ENCODE measurements at regions not wholly inside any gene's neighbourhood (a gene's known extent, or its start where the extent isn't known, plus 50 kb on each side); places are given as distances from the start of the nearest gene placed in this dataset.

DNA sequence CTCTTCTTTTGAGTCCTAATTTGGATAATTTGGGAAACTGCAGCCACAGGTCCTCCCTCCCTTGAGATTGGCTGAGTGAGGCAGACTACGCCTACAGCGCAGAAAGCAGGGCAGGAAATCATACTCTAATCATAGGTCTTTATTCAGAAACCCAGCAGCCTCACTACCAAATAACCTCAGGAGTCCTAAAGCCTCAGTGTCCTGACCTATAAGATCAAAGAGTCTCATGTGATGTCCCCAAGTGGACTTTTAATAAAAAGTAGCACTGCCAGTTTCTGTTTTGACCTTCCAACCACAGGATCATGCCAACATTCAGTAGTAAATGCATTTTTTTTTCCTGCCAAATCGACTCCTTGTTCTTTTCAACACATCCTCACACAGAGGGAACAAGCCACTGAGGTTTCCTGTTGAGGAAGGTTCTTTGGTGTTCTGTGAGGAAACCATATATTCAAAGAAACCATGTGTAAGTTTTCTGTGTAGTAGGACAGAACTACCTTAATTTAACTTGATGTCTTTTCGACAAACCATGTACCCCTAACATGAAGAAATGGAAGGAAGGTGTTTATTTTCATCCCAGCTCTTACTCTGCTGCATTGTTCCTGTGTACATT lies 72.2 kb downstream of the VCPKMT start:
- Histone ChIP-seq H3K9ac (replicated peaks in 1 of 4; ENCODE audit: extremely low read depth in 1 of 4, low read depth in 3 of 4, low read length in 3 of 4) (no peak overlapping the region), H3K56ac (replicated peaks; ENCODE audit: insufficient read length, low read depth, low read length) (no peak overlapping the region)
- TF ChIP-seq HDAC6 (IDR thresholded peaks at IDR 0.05; ENCODE audit: low read depth, low read length) (no peak), JUN (IDR thresholded peaks at IDR 0.05; ENCODE audit: low read depth, low read length) (no peak), SP4 (IDR thresholded peaks at IDR 0.05; ENCODE audit: low read length) (no peak), ZNF274 (IDR thresholded peaks at IDR 0.05; ENCODE audit: borderline replicate concordance, extremely low read depth, low read length) (no peak), RBBP5 (IDR thresholded peaks at IDR 0.05; ENCODE audit: borderline replicate concordance, low read depth, low read length) (no peak), TCF12 (IDR thresholded peaks at IDR 0.05; ENCODE audit: low read depth, low read length) (no peak), EZH2 (IDR thresholded peaks at IDR 0.05; ENCODE audit: low read depth, low read length, severe bottlenecking) (no peak), POLR2AphosphoS5 (IDR thresholded peaks at IDR 0.05; ENCODE audit: low read depth, low read length) (no peak), ASH2L (IDR thresholded peaks at IDR 0.05; ENCODE audit: low read length) (no peak), TAF1 (IDR thresholded peaks at IDR 0.05; ENCODE audit: low read depth, low read length) (no peak), SIN3A (conservative IDR thresholded peaks at IDR 0.05 in 1 of 2, IDR thresholded peaks at IDR 0.05 in 1 of 2; ENCODE audit: low read depth in 1 of 2, low read length in 2 of 2) (no peak)
- TF ChIP-seq, protein P1, sequence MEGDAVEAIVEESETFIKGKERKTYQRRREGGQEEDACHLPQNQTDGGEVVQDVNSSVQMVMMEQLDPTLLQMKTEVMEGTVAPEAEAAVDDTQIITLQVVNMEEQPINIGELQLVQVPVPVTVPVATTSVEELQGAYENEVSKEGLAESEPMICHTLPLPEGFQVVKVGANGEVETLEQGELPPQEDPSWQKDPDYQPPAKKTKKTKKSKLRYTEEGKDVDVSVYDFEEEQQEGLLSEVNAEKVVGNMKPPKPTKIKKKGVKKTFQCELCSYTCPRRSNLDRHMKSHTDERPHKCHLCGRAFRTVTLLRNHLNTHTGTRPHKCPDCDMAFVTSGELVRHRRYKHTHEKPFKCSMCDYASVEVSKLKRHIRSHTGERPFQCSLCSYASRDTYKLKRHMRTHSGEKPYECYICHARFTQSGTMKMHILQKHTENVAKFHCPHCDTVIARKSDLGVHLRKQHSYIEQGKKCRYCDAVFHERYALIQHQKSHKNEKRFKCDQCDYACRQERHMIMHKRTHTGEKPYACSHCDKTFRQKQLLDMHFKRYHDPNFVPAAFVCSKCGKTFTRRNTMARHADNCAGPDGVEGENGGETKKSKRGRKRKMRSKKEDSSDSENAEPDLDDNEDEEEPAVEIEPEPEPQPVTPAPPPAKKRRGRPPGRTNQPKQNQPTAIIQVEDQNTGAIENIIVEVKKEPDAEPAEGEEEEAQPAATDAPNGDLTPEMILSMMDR (IDR thresholded peaks at IDR 0.05; ENCODE audit: control extremely low read depth in 1 of 3, insufficient read depth in 1 of 3, low read depth in 1 of 3, low read length in 3 of 3) = no peak

More for the DNA sequence above, 72.2 kb downstream of the VCPKMT start:
- ChIA-PET POLR2A (ENCODE audit: partially characterized antibody) (no interaction called here), CTCF (ENCODE audit: partially characterized antibody) (interaction anchor here (1.2 to 2.4 kb wide), 2 partner anchors 17 to 165 kb away, joined by 3 to 8 read pairs; no protein-coding TSS in a partner anchor)
- Histone ChIP-seq H3K4me1 (replicated peaks in 1 of 4; ENCODE audit: control insufficient read depth in 3 of 4, insufficient read depth in 4 of 4, low read length in 3 of 4) (peaks cover 0 to 4% (median 1%) of the 10 kb centered on the region in 4 experiments; a peak in 2 of 7 replicates), H2BK5ac (ENCODE audit: low read depth, low read length) (no peak overlapping the region), H3K27me3 (replicated peaks in 1 of 4; ENCODE audit: control insufficient read depth in 3 of 4, extremely low read depth in 1 of 4, insufficient read depth in 3 of 4, low read length in 3 of 4) (no peaks in the 10 kb centered on the region), H3K4me2 (ENCODE audit: insufficient read depth in 1 of 2, low read depth in 2 of 2, low read length in 2 of 2) (no peak overlapping the region), H3K14ac (ENCODE audit: insufficient read length) (no peak overlapping the region), H4K91ac (replicated peaks; ENCODE audit: insufficient read length, low read length) (no peak overlapping the region), H2AFZ (ENCODE audit: low read length) (no peak overlapping the region), H3K79me1 (ENCODE audit: low read depth, low read length) (no peaks in the 10 kb centered on the region), H3K36me3 (ENCODE audit: control insufficient read depth in 2 of 4, insufficient read depth in 4 of 4, low read length in 3 of 4) (no peaks in the 10 kb centered on the region), H2BK15ac (ENCODE audit: low read length) (no peak overlapping the region), H3K18ac (ENCODE audit: extremely low read depth, low read length) (no peak overlapping the region), H3K27ac (ENCODE audit: low read depth, low read length) (no peak overlapping the region), H3K9me3 (ENCODE audit: insufficient read depth in 2 of 2, low read depth in 1 of 2, low read length in 1 of 2) (no peaks in the 10 kb centered on the region), H2BK12ac (ENCODE audit: low read depth, low read length) (peak overlapping the region; percentile 52; the same call in 1 of the 2 replicates), H3K4me3 (ENCODE audit: extremely low read depth in 1 of 4, insufficient read depth in 2 of 4, low read depth in 3 of 4, low read length in 4 of 4) (no peak overlapping the region), H3K4ac (replicated peaks; ENCODE audit: insufficient read length, low read depth, low read length) (no peak overlapping the region), H2BK20ac (ENCODE audit: low read length) (peak overlapping the region; percentile 48; the same call in 1 of the 2 replicates), H3K23me2 (ENCODE audit: low read depth, low read length) (no peaks in the 10 kb centered on the region), H3K79me2 (ENCODE audit: control insufficient read depth in 1 of 2, insufficient read depth in 2 of 2, low read length in 2 of 2) (no peaks in the 10 kb centered on the region), H2BK120ac (replicated peaks; ENCODE audit: low read depth, low read length) (no peak overlapping the region), H4K5ac (ENCODE audit: insufficient read length, low read depth, low read length) (no peak overlapping the region), H4K8ac (ENCODE audit: extremely low read depth, insufficient read depth, low read length) (no peak overlapping the region), H2AK5ac (ENCODE audit: low read depth, low read length) (no peak overlapping the region), H4K20me1 (replicated peaks in 1 of 2; ENCODE audit: control insufficient read depth in 1 of 2, insufficient read depth in 2 of 2, low read length in 2 of 2) (no peaks in the 10 kb centered on the region), H3K23ac (ENCODE audit: insufficient read length) (no peak overlapping the region)
- FAIRE-seq (no peak), DNase-seq (ENCODE audit: low read depth in 1 of 2, low spot score in 2 of 2) (no peak)
- WGBS, 2 experiments (ENCODE audit: extremely low coverage in 1 of 2, insufficient coverage in 1 of 2, insufficient read length in 1 of 2, insufficient replicate concordance in 2 of 2, low coverage in 1 of 2, low lambda C conversion rate in 2 of 2, missing lambda C conversion rate in 1 of 2) = 86% methylated on average over 4 of the region's 4 CpGs; no CpG with 5 or more reads in 1 of the 2 experiments

All from H1 (cell line).